Trophoblast cell (in vitro differentiated cells and primary cell): ENCODE measurements at regions not wholly inside any gene's neighbourhood (a gene's known extent, or its start where the extent isn't known, plus 50 kb on each side); places are given as distances from the start of the nearest gene placed in this dataset.
A peak's percentile ranks its signal among the peaks of the same experiment; 100 is the strongest.

Source experiments
- DNase-seq, 2 donors: peaks; one replicate each; pipeline ENCODE4 v3.0.0-alpha.2; 2016
- H2AFZ ChIP-seq: 2 replicates; pipeline ENCODE4 v1.6.1; 2013; ENCODE audit warnings: low read length, moderate library complexity, mild to moderate bottlenecking; ENCODE audit not compliant: insufficient read depth, poor library complexity
- H2AK5ac ChIP-seq: 2 replicates; pipeline ENCODE4 v1.6.1; 2013; ENCODE audit warnings: mild to moderate bottlenecking, low read length
- H2BK120ac ChIP-seq: 2 replicates; pipeline ENCODE4 v1.6.1; 2013; ENCODE audit warnings: low read length, mild to moderate bottlenecking, moderate library complexity; ENCODE audit not compliant: insufficient read depth, poor library complexity
- H2BK12ac ChIP-seq: 2 replicates; pipeline ENCODE4 v1.6.1; 2013; ENCODE audit warnings: mild to moderate bottlenecking, low read length, moderate library complexity
- H2BK5ac ChIP-seq: 2 replicates; pipeline ENCODE4 v1.6.1; 2013; ENCODE audit warnings: low read length, low read depth, moderate library complexity, mild to moderate bottlenecking; ENCODE audit not compliant: poor library complexity
- H3K14ac ChIP-seq: 2 replicates; pipeline ENCODE4 v1.6.1; 2013; ENCODE audit warnings: mild to moderate bottlenecking, low read length
- H3K18ac ChIP-seq: 2 replicates; pipeline ENCODE4 v1.6.1; 2013; ENCODE audit warnings: mild to moderate bottlenecking, low read length
- H3K23ac ChIP-seq: 2 replicates; pipeline ENCODE4 v1.6.1; 2013; ENCODE audit warnings: low read length
- H3K27ac ChIP-seq: 2 replicates; pipeline ENCODE4 v1.5.1; 2013; ENCODE audit warnings: low read depth, mild to moderate bottlenecking, inconsistent platforms, low read length, moderate library complexity
- H3K27me3 ChIP-seq: 2 replicates; pipeline ENCODE4 v1.6.1; 2013; ENCODE audit warnings: inconsistent platforms, mild to moderate bottlenecking, low read length, moderate library complexity; ENCODE audit not compliant: insufficient read depth
- H3K36me3 ChIP-seq, 2 experiments: 1 replicate in 1 of 2; 2 replicates in 1 of 2; pipeline ENCODE4 v1.6.1; 2013; ENCODE audit warnings: low read length in 2 of 2, mild to moderate bottlenecking in 2 of 2, moderate library complexity in 1 of 2; ENCODE audit not compliant: insufficient read depth in 2 of 2, control insufficient read depth in 1 of 2
- H3K4ac ChIP-seq: 2 replicates; pipeline ENCODE4 v1.6.1; 2013; ENCODE audit warnings: low read depth, mild to moderate bottlenecking, low read length, moderate library complexity
- H3K4me1 ChIP-seq, 2 experiments: 1 replicate in 1 of 2; 2 replicates in 1 of 2; pipeline ENCODE4 v1.6.1; 2013; ENCODE audit warnings: low read length in 2 of 2, mild to moderate bottlenecking in 2 of 2, moderate library complexity in 1 of 2; ENCODE audit not compliant: insufficient read depth in 2 of 2, control insufficient read depth in 1 of 2
- H3K4me2 ChIP-seq: 2 replicates; pipeline ENCODE4 v1.6.1; 2013; ENCODE audit warnings: inconsistent platforms, mild to moderate bottlenecking, low read length, moderate library complexity
- H3K4me3 ChIP-seq: 2 replicates; pipeline ENCODE4 v1.5.1; 2013; ENCODE audit warnings: mild to moderate bottlenecking, low read depth, low read length, inconsistent platforms
- H3K79me1 ChIP-seq: one replicate; pipeline ENCODE4 v1.6.1; 2013; ENCODE audit warnings: low read length
- H3K79me2 ChIP-seq: 2 replicates; pipeline ENCODE4 v1.6.1; 2013; ENCODE audit warnings: low read length, mild to moderate bottlenecking; ENCODE audit not compliant: control insufficient read depth, insufficient read depth, poor library complexity
- H3K9ac ChIP-seq: 2 replicates; pipeline ENCODE4 v1.6.1; 2013; ENCODE audit warnings: mild to moderate bottlenecking, low read length
- H3K9me3 ChIP-seq: 2 replicates; pipeline ENCODE4 v1.6.1; 2013; ENCODE audit warnings: low read depth, mild to moderate bottlenecking, control low read depth, inconsistent platforms, low read length; ENCODE audit not compliant: insufficient read depth
- H4K12ac ChIP-seq: 2 replicates; pipeline ENCODE4 v1.6.1; 2013; ENCODE audit warnings: low read depth, mild to moderate bottlenecking, low read length, moderate library complexity
- H4K8ac ChIP-seq: 2 replicates; pipeline ENCODE4 v1.6.1; 2013; ENCODE audit warnings: low read depth, mild to moderate bottlenecking, low read length, moderate library complexity
- H4K91ac ChIP-seq: one replicate; pipeline ENCODE4 v1.6.1; 2013; ENCODE audit warnings: low read depth, mild to moderate bottlenecking, low read length, moderate library complexity
- WGBS: extraction: QIAGEN DNeasy Blood & Tissue Kit; methylation state at CpG from one replicate; pipeline ENCODE4 v1.1.7; 2013; ENCODE audit warnings: missing lambda C conversion rate; ENCODE audit not compliant: insufficient read length, insufficient coverage; ENCODE audit errors: extremely low coverage; 5-methylcytosine and 5-hydroxymethylcytosine counted together

GRCh38 chrX:11995146-11995545 is 143.1 kb upstream of the FRMPD4 start:
- Histone ChIP-seq H3K27ac (no peak overlapping the region), H3K79me2 (no peaks in the 10 kb centered on the region), H3K18ac (no peak overlapping the region), H2AK5ac (no peak overlapping the region), H3K36me3 (no peaks in the 10 kb centered on the region), H3K4me1 (no peaks in the 10 kb centered on the region), H3K9me3 (no peaks in the 10 kb centered on the region), H3K23ac (no peak overlapping the region), H3K79me1 (no peaks in the 10 kb centered on the region), H4K12ac (no peak overlapping the region), H2BK5ac (no peak overlapping the region), H4K8ac (no peak overlapping the region), H3K27me3 (no peaks in the 10 kb centered on the region), H2AFZ (no peak overlapping the region), H3K4me3 (no peak overlapping the region), H3K9ac (no peak overlapping the region), H2BK12ac (no peak overlapping the region), H3K4ac (no peak overlapping the region), H4K91ac (no peak overlapping the region), H2BK120ac (no peak overlapping the region), H3K4me2 (no peak overlapping the region), H3K14ac (no peak overlapping the region)
- no CpG with 5 or more reads among the region's 1 CpG for WGBS
- no peak for DNase-seq

- no peak overlapping the region for H4K91ac ChIP-seq
These were observed 141.5 kb upstream of the FRMPD4 start for GRCh38 chrX:11996810-11997209.

GRCh38 chrX:11998944-11999343 is 139.3 kb upstream of the FRMPD4 start:
- Histone ChIP-seq H3K4me1 (no peaks in the 10 kb centered on the region), H2BK5ac (no peak overlapping the region), H4K8ac (no peak overlapping the region), H3K9ac (no peak overlapping the region), H4K12ac (no peak overlapping the region), H4K91ac (no peak overlapping the region), H3K27ac (no peak overlapping the region), H3K4ac (no peak overlapping the region), H2BK12ac (no peak overlapping the region), H2AFZ (no peak overlapping the region), H3K23ac (no peak overlapping the region), H3K36me3 (no peaks in the 10 kb centered on the region), H3K9me3 (no peaks in the 10 kb centered on the region), H3K79me1 (no peaks in the 10 kb centered on the region), H3K4me2 (no peak overlapping the region), H3K14ac (no peak overlapping the region), H3K4me3 (no peak overlapping the region), H3K18ac (no peak overlapping the region), H2BK120ac (no peak overlapping the region), H3K27me3 (no peaks in the 10 kb centered on the region), H3K79me2 (no peaks in the 10 kb centered on the region), H2AK5ac (no peak overlapping the region)
- no peak for DNase-seq
- no CpG with 5 or more reads among the region's 2 CpGs for WGBS

More at GRCh38 chrX:11996810-11997209, 141.5 kb upstream of the FRMPD4 start:
- Histone ChIP-seq H2BK5ac (no peak overlapping the region), H3K18ac (no peak overlapping the region), H3K9me3 (no peaks in the 10 kb centered on the region), H3K14ac (no peak overlapping the region), H2AK5ac (no peak overlapping the region), H3K23ac (no peak overlapping the region), H3K79me2 (no peaks in the 10 kb centered on the region), H3K36me3 (no peaks in the 10 kb centered on the region), H3K79me1 (no peaks in the 10 kb centered on the region), H3K4me2 (no peak overlapping the region), H3K27me3 (no peaks in the 10 kb centered on the region), H2BK120ac (no peak overlapping the region), H4K8ac (no peak overlapping the region), H4K12ac (no peak overlapping the region), H3K4me3 (no peak overlapping the region), H3K9ac (no peak overlapping the region), H3K4me1 (no peaks in the 10 kb centered on the region), H3K27ac (no peak overlapping the region), H3K4ac (no peak overlapping the region), H2BK12ac (no peak overlapping the region), H2AFZ (no peak overlapping the region)
- no CpG with 5 or more reads among the region's 2 CpGs for WGBS
- DNase-seq = no peak

GRCh38 chrX:12002876-12003275 is 135.4 kb upstream of the FRMPD4 start:
- no peak overlapping the region for H3K23ac ChIP-seq
- H2BK12ac ChIP-seq = no peak overlapping the region
- peaks cover 1% of the 10 kb centered on the region for H3K79me1 ChIP-seq
- no peaks in the 10 kb centered on the region for H3K9me3 ChIP-seq
- H3K4me3 ChIP-seq = no peak overlapping the region
- peaks cover 0 to 2% of the 10 kb centered on the region in 2 experiments for H3K4me1 ChIP-seq
- H3K18ac ChIP-seq = no peak overlapping the region
- H2AFZ ChIP-seq = no peak overlapping the region
- no peaks in the 10 kb centered on the region for H3K27me3 ChIP-seq
- peak; percentile 4 to 36 for DNase-seq
- H3K4ac ChIP-seq = no peak overlapping the region
- no peak overlapping the region for H4K91ac ChIP-seq
- no peak overlapping the region for H2BK120ac ChIP-seq
- H2BK5ac ChIP-seq = no peak overlapping the region
- H4K12ac ChIP-seq = no peak overlapping the region
- no peak overlapping the region for H3K4me2 ChIP-seq
- no peak overlapping the region for H3K9ac ChIP-seq
- no peak overlapping the region for H4K8ac ChIP-seq
- H2AK5ac ChIP-seq = no peak overlapping the region
- H3K79me2 ChIP-seq = no peaks in the 10 kb centered on the region
- H3K27ac ChIP-seq = no peak overlapping the region
- H3K14ac ChIP-seq = no peak overlapping the region
- no peaks in the 10 kb centered on the region for H3K36me3 ChIP-seq
